Activated CD8-positive, alpha-beta memory T cell treated with anti-CD3 and anti-CD28 coated beads, Interleukin-2, amount 10 ng/mL, durations not matched to agents 7 days and 5 days (primary cell): ENCODE measurements at regions not wholly inside any gene's neighbourhood (a gene's known extent, or its start where the extent isn't known, plus 50 kb on each side); places are given as distances from the start of the nearest gene placed in this dataset.

Experiments
- ATAC-seq: fragments of 150-1000 bp; cut with Tn5 transposase; one replicate; pipeline ENCODE4 v1.10.0; 2021; ENCODE audit warnings: moderate library complexity
- CTCF ChIA-PET: fragments of 350-600 bp; sonication (Branson Sonifier 250); formaldehyde crosslinking; loops from one replicate; lab custom pipeline; 2021; ENCODE audit warnings: antibody characterized with exemption; lab: Charles Lee
- DNase-seq: peaks from one replicate; pipeline ENCODE4 v3.0.0-alpha.2; 2020
- H3K27ac Mint-ChIP-seq: one replicate; pipeline ENCODE4 v1.8.0; 2021; ENCODE audit warnings: mild to moderate bottlenecking, mixed read lengths
- H3K27me3 Mint-ChIP-seq: one replicate; pipeline ENCODE4 v1.8.0; 2021; ENCODE audit warnings: mixed read lengths
- H3K36me3 Mint-ChIP-seq: one replicate; pipeline ENCODE4 v1.8.0; 2021; ENCODE audit warnings: mild to moderate bottlenecking, mixed read lengths
- H3K4me1 Mint-ChIP-seq: one replicate; pipeline ENCODE4 v1.8.0; 2021; ENCODE audit warnings: mixed read lengths
- H3K4me3 Mint-ChIP-seq: one replicate; pipeline ENCODE4 v1.8.0; 2021; ENCODE audit warnings: mild to moderate bottlenecking, moderate library complexity, mixed read lengths
- H3K9me3 Mint-ChIP-seq: one replicate; pipeline ENCODE4 v1.8.0; 2022; ENCODE audit warnings: low read depth, mixed read lengths

GRCh38 chr4:96352051-96352517, 512.2 kb downstream of the PDHA2 start:
- CTCF ChIA-PET: no interaction called here
- Mint-ChIP-seq H3K4me1 (no peaks in the 10 kb centered on the region), H3K4me3 (no peak overlapping the region), H3K9me3 (no peaks in the 10 kb centered on the region), H3K36me3 (no peaks in the 10 kb centered on the region), H3K27ac (no peak overlapping the region), H3K27me3 (no peaks in the 10 kb centered on the region)
- ATAC-seq (no peak), DNase-seq (no peak)

- Mint-ChIP-seq H3K4me1 (no peaks in the 10 kb centered on the region), H3K27me3 (no peaks in the 10 kb centered on the region), H3K4me3 (no peak overlapping the region), H3K36me3 (no peaks in the 10 kb centered on the region), H3K27ac (no peak overlapping the region), H3K9me3 (no peaks in the 10 kb centered on the region)
- no peak for DNase-seq
- CTCF ChIA-PET: no interaction called here
- no peak for ATAC-seq
Observed at GRCh38 chr4:96354036-96354712, 514.3 kb downstream of the PDHA2 start.

- CTCF ChIA-PET: no interaction called here
- no peak overlapping the region for H3K27ac Mint-ChIP-seq
- no peak for DNase-seq
- no peaks in the 10 kb centered on the region for H3K9me3 Mint-ChIP-seq
- no peaks in the 10 kb centered on the region for H3K4me1 Mint-ChIP-seq
- no peak for ATAC-seq
- H3K36me3 Mint-ChIP-seq: no peaks in the 10 kb centered on the region
- H3K27me3 Mint-ChIP-seq: no peaks in the 10 kb centered on the region
- no peak overlapping the region for H3K4me3 Mint-ChIP-seq
Observed at GRCh38 chr4:96355414-96355813, 515.5 kb downstream of the PDHA2 start.

GRCh38 chr4:96356591-96357370, 516.9 kb downstream of the PDHA2 start:
- Mint-ChIP-seq H3K27me3 (no peaks in the 10 kb centered on the region), H3K9me3 (no peaks in the 10 kb centered on the region)

GRCh38 chr4:96366632-96367031, 526.7 kb downstream of the PDHA2 start:
- CTCF ChIA-PET: no interaction called here
- H3K36me3 Mint-ChIP-seq: no peaks in the 10 kb centered on the region
- ATAC-seq: no peak

More at GRCh38 chr4:96356591-96357370, 516.9 kb downstream of the PDHA2 start:
- DNase-seq: no peak
- Mint-ChIP-seq H3K36me3 (no peaks in the 10 kb centered on the region), H3K4me1 (no peaks in the 10 kb centered on the region), H3K4me3 (no peak overlapping the region), H3K27ac (no peak overlapping the region)
- ATAC-seq: no peak
- CTCF ChIA-PET: no interaction called here

GRCh38 chr4:96375367-96375766, 535.5 kb downstream of the PDHA2 start:
- H3K36me3 Mint-ChIP-seq: no peaks in the 10 kb centered on the region
- H3K9me3 Mint-ChIP-seq: no peaks in the 10 kb centered on the region
- ATAC-seq: no peak
- no peak overlapping the region for H3K4me3 Mint-ChIP-seq
- H3K27ac Mint-ChIP-seq: no peak overlapping the region
- CTCF ChIA-PET: no interaction called here
- DNase-seq: no peak
- H3K4me1 Mint-ChIP-seq: no peaks in the 10 kb centered on the region
- H3K27me3 Mint-ChIP-seq: no peaks in the 10 kb centered on the region

More at GRCh38 chr4:96366632-96367031, 526.7 kb downstream of the PDHA2 start:
- Mint-ChIP-seq H3K27me3 (no peaks in the 10 kb centered on the region), H3K27ac (no peak overlapping the region), H3K4me1 (no peaks in the 10 kb centered on the region), H3K4me3 (no peak overlapping the region), H3K9me3 (peaks cover 4% of the 10 kb centered on the region)
- no peak for DNase-seq

GRCh38 chr4:96379524-96379923, 539.6 kb downstream of the PDHA2 start:
- DNase-seq: no peak
- Mint-ChIP-seq H3K4me1 (no peaks in the 10 kb centered on the region), H3K27me3 (no peaks in the 10 kb centered on the region), H3K9me3 (peaks cover 8% of the 10 kb centered on the region), H3K27ac (no peak overlapping the region), H3K4me3 (no peak overlapping the region), H3K36me3 (no peaks in the 10 kb centered on the region)
- CTCF ChIA-PET: no interaction called here
- ATAC-seq: no peak

GRCh38 chr4:96380106-96380505, 540.2 kb downstream of the PDHA2 start:
- H3K27me3 Mint-ChIP-seq: no peaks in the 10 kb centered on the region
- H3K9me3 Mint-ChIP-seq: peaks cover 8% of the 10 kb centered on the region
- no peak overlapping the region for H3K4me3 Mint-ChIP-seq
- DNase-seq (no peak), ATAC-seq (no peak)
- no peak overlapping the region for H3K27ac Mint-ChIP-seq
- CTCF ChIA-PET: no interaction called here
- no peaks in the 10 kb centered on the region for H3K4me1 Mint-ChIP-seq
- no peaks in the 10 kb centered on the region for H3K36me3 Mint-ChIP-seq

GRCh38 chr4:96383349-96383748, 543.5 kb downstream of the PDHA2 start:
- no peaks in the 10 kb centered on the region for H3K27me3 Mint-ChIP-seq
- CTCF ChIA-PET: no interaction called here
- no peak for DNase-seq
- no peaks in the 10 kb centered on the region for H3K36me3 Mint-ChIP-seq
- no peak overlapping the region for H3K4me3 Mint-ChIP-seq
- H3K9me3 Mint-ChIP-seq: peaks cover 8% of the 10 kb centered on the region
- no peak overlapping the region for H3K27ac Mint-ChIP-seq
- no peak for ATAC-seq
- H3K4me1 Mint-ChIP-seq: no peaks in the 10 kb centered on the region

GRCh38 chr4:96389770-96390169, 549.9 kb downstream of the PDHA2 start:
- no peak for ATAC-seq
- DNase-seq: no peak
- Mint-ChIP-seq H3K27me3 (no peaks in the 10 kb centered on the region), H3K36me3 (no peaks in the 10 kb centered on the region), H3K4me1 (no peaks in the 10 kb centered on the region), H3K9me3 (peaks cover 6% of the 10 kb centered on the region), H3K27ac (no peak overlapping the region), H3K4me3 (no peak overlapping the region)
- CTCF ChIA-PET: no interaction called here

GRCh38 chr4:96390404-96390803, 550.5 kb downstream of the PDHA2 start:
- Mint-ChIP-seq H3K27ac (no peak overlapping the region), H3K27me3 (no peaks in the 10 kb centered on the region), H3K36me3 (no peaks in the 10 kb centered on the region)

GRCh38 chr4:96395747-96396146, 555.9 kb downstream of the PDHA2 start:
- Mint-ChIP-seq H3K4me1 (no peaks in the 10 kb centered on the region), H3K27ac (no peak overlapping the region), H3K9me3 (peaks cover 6% of the 10 kb centered on the region), H3K36me3 (no peaks in the 10 kb centered on the region), H3K4me3 (no peak overlapping the region), H3K27me3 (no peaks in the 10 kb centered on the region)
- ATAC-seq: no peak
- no peak for DNase-seq
- CTCF ChIA-PET: no interaction called here

More at GRCh38 chr4:96390404-96390803, 550.5 kb downstream of the PDHA2 start:
- ATAC-seq (no peak), DNase-seq (no peak)
- no peak overlapping the region for H3K4me3 Mint-ChIP-seq
- H3K4me1 Mint-ChIP-seq: no peaks in the 10 kb centered on the region
- peaks cover 6% of the 10 kb centered on the region for H3K9me3 Mint-ChIP-seq
- CTCF ChIA-PET: no interaction called here

GRCh38 chr4:96406742-96407141, 566.8 kb downstream of the PDHA2 start:
- H3K4me3 Mint-ChIP-seq: no peak overlapping the region
- no peak for ATAC-seq
- H3K9me3 Mint-ChIP-seq: peaks cover 3% of the 10 kb centered on the region
- H3K36me3 Mint-ChIP-seq: no peaks in the 10 kb centered on the region
- H3K4me1 Mint-ChIP-seq: no peaks in the 10 kb centered on the region
- H3K27ac Mint-ChIP-seq: no peak overlapping the region
- CTCF ChIA-PET: no interaction called here
- no peaks in the 10 kb centered on the region for H3K27me3 Mint-ChIP-seq
- no peak for DNase-seq

- CTCF ChIA-PET: no interaction called here
- ATAC-seq: no peak
Observed at GRCh38 chr4:96407225-96407624, 567.3 kb downstream of the PDHA2 start.

More at GRCh38 chr4:96407225-96407624, 567.3 kb downstream of the PDHA2 start:
- Mint-ChIP-seq H3K27me3 (no peaks in the 10 kb centered on the region), H3K9me3 (peaks cover 3% of the 10 kb centered on the region), H3K4me1 (no peaks in the 10 kb centered on the region), H3K36me3 (no peaks in the 10 kb centered on the region), H3K4me3 (no peak overlapping the region), H3K27ac (no peak overlapping the region)
- no peak for DNase-seq
